GM12891 (cell line): ENCODE measurements at regions not wholly inside any gene's neighbourhood (a gene's known extent, or its start where the extent isn't known, plus 50 kb on each side); places are given as distances from the start of the nearest gene placed in this dataset.

ENCODE experiments used
- DNase-seq: peaks from one replicate; pipeline ENCODE4 v3.0.0; 2011; ENCODE audit warnings: low spot score; ENCODE audit not compliant: insufficient read length
- FAIRE-seq: peaks from 2 replicates; lab custom pipeline; 2011; peaks lifted over from hg19 to GRCh38; lab: Jason Lieb, UNC
- PAX5 ChIP-seq: IDR thresholded peaks from 2 replicates; pipeline ENCODE4 v1.6.1; 2011; ENCODE audit warnings: low read length, moderate library complexity, mild to moderate bottlenecking; ENCODE audit not compliant: insufficient read depth, severe bottlenecking
- POLR2A ChIP-seq: IDR thresholded peaks from 2 replicates; pipeline ENCODE4 v1.6.1; 2011; ENCODE audit warnings: low read depth, low read length, control low read depth
- POLR2AphosphoS5 ChIP-seq: IDR thresholded peaks from 2 replicates; pipeline ENCODE4 v1.6.1; 2011; ENCODE audit warnings: low read depth, low read length, control low read depth
- POU2F2 ChIP-seq: IDR thresholded peaks from 2 replicates; pipeline ENCODE4 v1.6.1; 2011; ENCODE audit warnings: low read depth, mild to moderate bottlenecking, control low read depth, low read length, moderate library complexity
- SPI1 ChIP-seq: IDR thresholded peaks from 2 replicates; pipeline ENCODE4 v1.6.1; 2011; ENCODE audit warnings: low read depth, low read length, control low read depth
- TAF1 ChIP-seq: IDR thresholded peaks from 2 replicates; pipeline ENCODE4 v1.6.1; 2011; ENCODE audit warnings: low read depth, low read length, control low read depth

DNA sequence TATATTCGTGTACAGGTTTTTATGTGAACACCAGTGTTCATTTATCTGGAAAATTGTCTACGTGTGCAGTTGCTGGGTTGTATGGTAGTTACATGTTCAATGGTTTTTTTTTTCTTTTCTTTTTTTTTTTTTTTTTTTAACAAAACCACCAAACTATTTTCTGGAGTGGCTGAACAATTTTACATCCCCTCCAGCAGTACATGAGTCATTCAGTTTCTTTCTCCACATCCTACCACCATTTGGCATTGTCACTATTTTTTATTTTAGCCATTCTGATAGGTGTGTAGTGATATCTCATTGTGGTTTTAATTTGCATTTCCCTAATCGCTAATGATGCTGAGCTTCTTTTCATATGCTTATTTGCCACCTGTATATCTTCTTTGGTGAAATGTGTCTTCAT is 256.3 kb upstream of the EOMES start:
- DNase-seq = no peak
- TF ChIP-seq TAF1 (no peak), POLR2A (no peak), PAX5 (no peak), SPI1 (no peak), POLR2AphosphoS5 (no peak), POU2F2 (no peak)
- no peak for FAIRE-seq

DNA sequence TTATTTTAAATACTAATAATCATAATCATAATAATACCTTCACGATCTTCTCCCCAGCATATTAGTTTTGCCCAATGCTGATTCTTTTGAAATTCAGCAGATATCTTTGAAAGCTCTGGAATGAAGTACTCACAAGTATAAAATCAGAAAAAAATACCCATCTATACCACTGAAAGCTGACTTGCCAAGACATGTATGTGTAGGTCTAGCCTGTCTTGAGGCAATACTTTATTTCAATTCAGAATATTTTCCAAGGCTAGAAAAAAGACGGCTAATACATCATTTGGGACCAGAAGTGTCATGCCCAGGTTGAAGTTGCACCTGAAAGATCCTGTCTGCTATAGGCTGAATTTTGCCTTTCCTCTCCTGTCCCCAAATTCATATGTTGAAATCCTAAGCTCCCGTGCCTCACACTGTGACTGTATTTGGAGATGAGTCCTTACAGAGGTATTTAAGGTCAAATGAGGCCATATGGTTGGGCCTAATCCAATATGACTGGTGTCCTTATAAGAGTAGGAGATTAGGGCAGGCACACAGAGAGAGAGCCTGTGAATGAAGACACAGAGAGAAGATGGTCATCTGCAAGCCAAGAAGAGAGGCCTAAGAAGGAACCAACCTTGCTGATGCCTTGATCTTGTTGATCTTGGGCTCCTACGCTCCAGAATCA is 255.9 kb upstream of the CMC1 start:
- FAIRE-seq (no peak), DNase-seq (no peak)
- TF ChIP-seq POLR2AphosphoS5 = no peak
- TF ChIP-seq POU2F2 = no peak
- TF ChIP-seq PAX5 = no peak
- no peak for TF ChIP-seq POLR2A
- TF ChIP-seq SPI1 = no peak
- TF ChIP-seq TAF1 = no peak

DNA sequence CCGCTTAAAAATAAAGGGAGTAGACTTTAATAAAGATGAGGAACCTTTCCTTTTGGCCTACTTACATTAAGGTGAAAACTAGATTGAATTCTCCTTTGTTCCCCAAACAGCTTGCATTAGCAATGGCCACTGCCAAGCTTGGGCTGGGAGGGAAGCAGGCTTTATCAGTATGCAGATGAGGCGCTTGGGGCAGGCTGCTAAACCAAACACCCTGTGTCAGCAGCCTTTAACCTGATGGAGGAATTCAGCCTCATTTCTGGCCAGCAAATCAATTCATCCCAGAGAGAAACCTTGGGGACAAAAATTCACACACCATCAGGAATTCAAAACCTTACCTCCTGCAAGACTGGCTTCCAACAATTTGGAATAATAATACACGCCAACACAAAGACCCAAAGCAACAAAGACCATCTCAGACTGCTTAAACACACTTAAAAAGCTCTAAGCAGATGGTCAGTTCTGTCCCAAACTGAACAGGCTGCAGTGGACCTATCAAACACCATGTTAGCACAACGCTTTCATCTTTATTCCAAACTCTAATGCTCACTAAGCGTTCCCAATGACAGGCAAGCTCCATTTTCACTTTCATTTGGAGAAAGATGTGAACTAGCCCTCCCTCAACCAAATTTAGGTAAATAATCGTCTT is 255.1 kb upstream of the CMC1 start:
- FAIRE-seq = no peak

DNA sequence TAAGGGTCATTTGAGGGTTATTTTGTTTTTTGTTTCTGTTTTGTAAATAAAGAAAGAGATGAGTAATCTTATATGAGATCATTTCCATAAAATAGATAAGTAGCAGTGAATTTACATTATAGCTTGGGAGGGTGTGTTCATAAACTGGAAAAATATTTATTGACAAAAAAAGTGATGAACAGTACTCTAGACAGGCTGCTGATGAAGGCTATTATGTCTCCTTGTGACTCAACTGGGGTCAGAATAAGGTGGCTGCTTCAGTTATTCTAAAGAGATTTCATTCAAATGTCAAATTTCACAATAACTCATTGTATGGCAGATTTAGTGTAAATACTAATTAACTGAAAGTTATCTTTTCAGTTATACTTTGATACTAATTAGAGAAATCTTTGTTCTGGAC is 251.1 kb upstream of the CMC1 start:
- TF ChIP-seq PAX5 (no peak), POLR2AphosphoS5 (no peak), POU2F2 (no peak), TAF1 (no peak), POLR2A (no peak), SPI1 (no peak)
- FAIRE-seq (no peak), DNase-seq (no peak)

More for the DNA sequence above, 255.1 kb upstream of the CMC1 start:
- no peak for TF ChIP-seq SPI1
- TF ChIP-seq POLR2AphosphoS5 = no peak
- TF ChIP-seq POU2F2 = no peak
- no peak for TF ChIP-seq TAF1
- no peak for TF ChIP-seq PAX5
- TF ChIP-seq POLR2A = no peak
- DNase-seq = no peak

DNA sequence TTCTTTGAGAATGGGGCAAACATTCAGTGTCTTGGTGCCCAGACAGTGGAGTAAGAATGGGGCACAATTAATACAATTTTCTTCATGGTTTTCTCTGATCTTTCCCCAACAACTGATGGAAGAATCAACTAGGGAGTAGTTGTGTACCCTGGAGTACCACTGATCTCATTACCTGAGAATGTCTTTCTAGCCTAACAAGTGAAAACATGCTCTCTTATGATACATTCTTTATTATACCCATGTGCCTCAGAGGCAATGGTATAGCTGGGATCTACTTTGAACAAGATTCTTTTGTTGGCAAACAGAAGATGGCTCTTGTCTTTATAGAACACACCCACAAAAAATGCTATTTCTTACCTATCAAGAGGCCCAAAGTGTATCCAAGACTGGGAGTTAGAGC is 250.6 kb upstream of the CMC1 start:
- DNase-seq (no peak), FAIRE-seq (no peak)
- TF ChIP-seq POLR2A (no peak), SPI1 (no peak), TAF1 (no peak), POLR2AphosphoS5 (no peak), PAX5 (no peak), POU2F2 (no peak)

DNA sequence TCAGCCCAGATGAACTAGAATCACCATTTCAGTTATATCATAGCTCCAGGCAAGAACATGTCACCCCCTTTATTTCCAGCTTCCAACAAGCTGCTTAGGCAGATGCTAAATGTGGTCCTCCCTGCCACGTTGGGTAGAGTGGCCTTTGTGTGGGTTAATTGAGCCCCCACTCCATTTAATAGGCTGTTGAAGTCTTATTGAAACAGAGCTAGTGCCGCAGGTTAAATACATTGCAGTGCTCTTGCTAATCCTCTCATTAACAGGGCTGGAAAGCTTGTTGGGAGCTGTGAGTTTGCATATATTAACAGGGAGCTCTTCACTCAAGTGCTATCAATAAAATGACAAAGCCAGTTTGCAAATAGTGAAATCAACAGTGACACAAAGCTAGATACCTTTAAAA is 248.4 kb upstream of the CMC1 start:
- TF ChIP-seq POLR2AphosphoS5 (no peak), POU2F2 (no peak), TAF1 (no peak), PAX5 (no peak), SPI1 (no peak), POLR2A (no peak)
- FAIRE-seq = no peak
- no peak for DNase-seq

DNA sequence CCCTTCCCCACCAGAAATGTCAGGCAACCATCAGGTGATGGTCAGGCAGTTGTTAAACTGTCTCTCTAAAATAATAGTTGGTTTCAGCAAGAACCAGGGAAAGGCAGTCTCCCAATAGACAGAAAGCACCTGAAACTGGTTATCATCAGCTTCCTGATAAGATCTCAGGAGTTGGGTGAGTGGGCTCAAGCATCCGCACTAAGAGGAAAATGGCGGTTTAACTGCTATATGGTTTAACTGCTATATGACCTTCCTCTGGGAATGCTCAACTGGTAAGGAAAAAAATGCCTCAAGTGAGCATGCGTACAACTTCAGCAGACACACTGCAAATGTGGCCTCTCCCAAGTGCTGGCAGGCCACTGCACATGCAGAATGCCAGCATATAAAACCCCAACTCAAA is 240.8 kb upstream of the CMC1 start:
- FAIRE-seq = no peak
- TF ChIP-seq POU2F2 (no peak), TAF1 (no peak), PAX5 (no peak), POLR2A (no peak), POLR2AphosphoS5 (no peak), SPI1 (no peak)
- DNase-seq = no peak

DNA sequence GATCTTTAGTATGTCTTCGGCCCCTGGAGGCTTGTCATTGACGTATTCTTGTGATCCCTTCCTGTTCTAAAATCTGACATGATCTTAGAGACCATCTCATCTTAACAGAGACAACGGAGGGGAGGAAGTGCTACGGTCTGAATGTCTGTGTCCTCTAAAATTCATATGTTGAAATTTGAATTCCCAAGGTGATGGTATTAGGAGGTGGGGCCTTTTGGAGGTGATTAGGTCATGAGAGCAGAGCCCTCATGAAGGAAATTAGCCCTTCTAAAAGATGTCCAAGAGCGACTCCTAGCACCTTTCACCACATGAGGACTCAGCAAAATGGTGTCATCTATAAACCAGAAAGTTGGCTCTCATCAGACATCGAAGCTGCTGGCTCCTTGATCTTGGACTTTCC is 233.2 kb upstream of the CMC1 start:
- DNase-seq (no peak), FAIRE-seq (no peak)
- no peak for TF ChIP-seq POLR2A
- TF ChIP-seq POU2F2 = no peak
- no peak for TF ChIP-seq TAF1
- no peak for TF ChIP-seq PAX5
- no peak for TF ChIP-seq POLR2AphosphoS5
- TF ChIP-seq SPI1 = no peak

DNA sequence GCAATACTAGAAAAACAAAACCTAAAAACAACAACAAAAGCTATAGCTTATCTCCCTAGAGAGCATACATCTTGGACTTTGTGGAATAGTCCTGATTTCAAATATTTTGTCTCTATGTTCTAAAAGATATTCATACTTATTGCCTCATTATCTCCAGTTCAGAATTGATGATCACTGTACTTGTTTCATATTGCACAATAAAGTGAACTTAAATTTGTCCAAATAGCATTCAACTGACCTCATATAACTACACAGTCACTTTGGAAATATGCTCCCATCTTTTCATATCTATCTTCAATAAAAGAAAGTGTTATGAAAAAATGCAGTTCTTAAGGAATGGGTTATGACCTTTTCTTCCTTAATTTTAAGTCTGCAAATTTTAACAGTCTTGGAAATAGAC is 228.6 kb upstream of the CMC1 start:
- DNase-seq (no peak), FAIRE-seq (no peak)
- TF ChIP-seq TAF1 = no peak
- TF ChIP-seq SPI1 = no peak
- no peak for TF ChIP-seq POLR2AphosphoS5
- no peak for TF ChIP-seq PAX5
- TF ChIP-seq POU2F2 = no peak
- no peak for TF ChIP-seq POLR2A
